Neural progenitor cell (in vitro differentiated cells): ENCODE measurements at regions not wholly inside any gene's neighbourhood (a gene's known extent, or its start where the extent isn't known, plus 50 kb on each side); places are given as distances from the start of the nearest gene placed in this dataset.

Source experiments
- DNase-seq: peaks from one replicate; pipeline ENCODE4 v3.0.0-alpha.2; 2016; ENCODE audit warnings: low spot score
- H2AFZ ChIP-seq: fragments of 200-600 bp; sonication (generic); replicated peaks from 2 replicates; pipeline ENCODE4 v1.6.1; 2016; ENCODE audit warnings: antibody characterized with exemption
- H3F3A ChIP-seq: fragments of 200-600 bp; sonication (generic); 2 replicates; pipeline ENCODE4 v1.6.1; 2016; ENCODE audit warnings: antibody characterized with exemption, low read depth
- H3K27ac ChIP-seq: fragments of 200-600 bp; sonication (generic); 2 replicates; pipeline ENCODE4 v1.5.1; 2016; ENCODE audit warnings: mild to moderate bottlenecking
- H3K27me3 ChIP-seq: fragments of 200-600 bp; sonication (generic); 2 replicates; pipeline ENCODE4 v1.6.1; 2016; ENCODE audit warnings: mild to moderate bottlenecking, moderate library complexity
- H3K36me3 ChIP-seq: fragments of 200-600 bp; sonication (generic); 2 replicates; pipeline ENCODE4 v1.5.1; 2016
- H3K4me1 ChIP-seq: fragments of 200-600 bp; sonication (generic); 2 replicates; pipeline ENCODE4 v1.6.1; 2016; ENCODE audit warnings: mixed run types
- H3K4me2 ChIP-seq: fragments of 200-600 bp; sonication (generic); 2 replicates; pipeline ENCODE4 v1.6.1; 2016
- H3K4me3 ChIP-seq: fragments of 200-600 bp; sonication (generic); 2 replicates; pipeline ENCODE4 v1.5.1; 2016
- H3K79me2 ChIP-seq: fragments of 200-600 bp; sonication (generic); 2 replicates; pipeline ENCODE4 v1.6.1; 2016; ENCODE audit warnings: low read depth
- H3K9ac ChIP-seq: fragments of 200-600 bp; sonication (generic); 2 replicates; pipeline ENCODE4 v1.6.1; 2016
- H3K9me3 ChIP-seq: fragments of 200-600 bp; sonication (generic); 2 replicates; pipeline ENCODE4 v1.5.1; 2016; ENCODE audit warnings: low read depth
- H4K20me1 ChIP-seq: fragments of 200-600 bp; sonication (generic); 2 replicates; pipeline ENCODE4 v1.6.1; 2016; ENCODE audit warnings: low read depth
- H3K27ac Mint-ChIP-seq: 3 replicates; pipeline ENCODE4 v1.8.0; 2021; ENCODE audit warnings: mixed read lengths
- H3K27me3 Mint-ChIP-seq: 2 replicates; pipeline ENCODE4 v1.8.0; 2022; ENCODE audit warnings: low read depth, mild to moderate bottlenecking, inconsistent platforms, moderate library complexity, mixed read lengths; ENCODE audit not compliant: insufficient read depth
- H3K36me3 Mint-ChIP-seq: 3 replicates; pipeline ENCODE4 v1.8.0; 2021; ENCODE audit warnings: mixed read lengths
- H3K4me1 Mint-ChIP-seq: 3 replicates; pipeline ENCODE4 v1.8.0; 2021; ENCODE audit warnings: mixed read lengths
- H3K4me3 Mint-ChIP-seq: 3 replicates; pipeline ENCODE4 v1.8.0; 2021; ENCODE audit warnings: mild to moderate bottlenecking, moderate library complexity, mixed read lengths
- H3K9me3 Mint-ChIP-seq: 3 replicates; pipeline ENCODE4 v1.8.0; 2020; ENCODE audit warnings: mixed read lengths
- EZH2 ChIP-seq: fragments of 200-600 bp; sonication (generic); IDR thresholded peaks from 2 replicates; pipeline ENCODE4 v1.6.1; 2017; ENCODE audit warnings: antibody characterized with exemption, mild to moderate bottlenecking, moderate library complexity
- EZH2phosphoT487 ChIP-seq: fragments of 200-600 bp; sonication (generic); IDR thresholded peaks from 2 replicates; pipeline ENCODE4 v1.6.1; 2017; ENCODE audit warnings: antibody characterized with exemption
- TF ChIP-seq, protein P1 (sequence below): fragments of 200-600 bp; sonication (generic); IDR thresholded peaks from 2 replicates; pipeline ENCODE4 v1.5.1; 2017; ENCODE audit warnings: antibody characterized with exemption, mild to moderate bottlenecking

DNA sequence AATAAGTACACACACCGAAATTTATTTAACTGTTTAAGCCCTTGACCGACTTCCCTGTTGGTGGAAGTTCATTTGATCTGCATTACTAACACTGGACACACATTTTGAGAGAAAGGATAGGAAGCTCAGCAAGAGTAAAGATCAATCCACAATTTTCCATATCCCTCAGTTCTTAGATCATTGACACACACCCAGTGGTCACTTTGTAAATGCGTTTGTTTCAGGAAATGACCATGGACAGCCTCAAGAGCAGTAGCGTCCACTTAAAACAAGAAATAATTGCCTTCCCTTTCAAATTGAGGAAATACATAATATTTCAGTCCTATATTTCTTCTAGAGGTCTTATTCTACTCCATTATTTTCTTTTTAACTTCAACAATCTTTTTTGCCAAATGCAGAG, 511.5 kb upstream of the PTBP2 start:
- H3K9ac ChIP-seq = no peak overlapping the region
- Mint-ChIP-seq H3K27ac (no peak overlapping the region), H3K36me3 (no peaks in the 10 kb centered on the region), H3K27me3 (peaks cover 3% of the 10 kb centered on the region), H3K9me3 (no peaks in the 10 kb centered on the region), H3K4me1 (peaks cover 10% of the 10 kb centered on the region), H3K4me3 (no peak overlapping the region)
- no peaks in the 10 kb centered on the region for H3K36me3 ChIP-seq
- H3K4me1 ChIP-seq = peaks cover 46% of the 10 kb centered on the region
- no peak overlapping the region for H3K4me3 ChIP-seq
- TF ChIP-seq, protein P1, sequence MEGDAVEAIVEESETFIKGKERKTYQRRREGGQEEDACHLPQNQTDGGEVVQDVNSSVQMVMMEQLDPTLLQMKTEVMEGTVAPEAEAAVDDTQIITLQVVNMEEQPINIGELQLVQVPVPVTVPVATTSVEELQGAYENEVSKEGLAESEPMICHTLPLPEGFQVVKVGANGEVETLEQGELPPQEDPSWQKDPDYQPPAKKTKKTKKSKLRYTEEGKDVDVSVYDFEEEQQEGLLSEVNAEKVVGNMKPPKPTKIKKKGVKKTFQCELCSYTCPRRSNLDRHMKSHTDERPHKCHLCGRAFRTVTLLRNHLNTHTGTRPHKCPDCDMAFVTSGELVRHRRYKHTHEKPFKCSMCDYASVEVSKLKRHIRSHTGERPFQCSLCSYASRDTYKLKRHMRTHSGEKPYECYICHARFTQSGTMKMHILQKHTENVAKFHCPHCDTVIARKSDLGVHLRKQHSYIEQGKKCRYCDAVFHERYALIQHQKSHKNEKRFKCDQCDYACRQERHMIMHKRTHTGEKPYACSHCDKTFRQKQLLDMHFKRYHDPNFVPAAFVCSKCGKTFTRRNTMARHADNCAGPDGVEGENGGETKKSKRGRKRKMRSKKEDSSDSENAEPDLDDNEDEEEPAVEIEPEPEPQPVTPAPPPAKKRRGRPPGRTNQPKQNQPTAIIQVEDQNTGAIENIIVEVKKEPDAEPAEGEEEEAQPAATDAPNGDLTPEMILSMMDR = no peak
- TF ChIP-seq EZH2phosphoT487 (no peak), EZH2 (no peak)
- H3K9me3 ChIP-seq = no peaks in the 10 kb centered on the region
- H4K20me1 ChIP-seq = no peaks in the 10 kb centered on the region
- H3K79me2 ChIP-seq = no peaks in the 10 kb centered on the region
- H3K27ac ChIP-seq = no peak overlapping the region
- no peak for DNase-seq
- H3F3A ChIP-seq = peaks cover 27% of the 10 kb centered on the region
- H3K4me2 ChIP-seq = no peak overlapping the region
- H2AFZ ChIP-seq = no peak overlapping the region
- no peaks in the 10 kb centered on the region for H3K27me3 ChIP-seq

DNA sequence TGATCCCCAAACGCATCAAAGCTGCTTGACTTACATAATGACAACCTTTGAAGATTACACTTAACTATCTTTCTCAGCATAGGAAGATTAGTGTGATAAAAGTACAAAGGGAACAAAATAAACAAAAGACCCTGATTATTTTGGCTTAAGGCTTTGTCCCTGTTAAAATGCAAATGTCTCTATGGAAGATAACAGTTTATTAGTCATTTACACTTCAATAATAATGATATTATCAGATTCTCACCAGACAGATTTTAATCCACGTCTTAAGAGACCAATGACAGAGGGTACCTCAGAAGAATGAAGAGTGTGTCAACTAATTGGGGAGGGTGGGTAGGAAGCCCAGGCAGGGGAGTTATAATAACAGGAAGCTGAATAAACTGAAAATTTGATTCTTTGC, 510.4 kb upstream of the PTBP2 start:
- no peak for TF ChIP-seq EZH2phosphoT487
- TF ChIP-seq, protein P1 = no peak
- no peak for TF ChIP-seq EZH2
- Mint-ChIP-seq H3K9me3 (no peaks in the 10 kb centered on the region), H3K4me1 (peaks cover 10% of the 10 kb centered on the region), H3K27me3 (peaks cover 3% of the 10 kb centered on the region), H3K4me3 (no peak overlapping the region), H3K36me3 (no peaks in the 10 kb centered on the region), H3K27ac (no peak overlapping the region)
- no peaks in the 10 kb centered on the region for H4K20me1 ChIP-seq
- no peak overlapping the region for H2AFZ ChIP-seq
- no peaks in the 10 kb centered on the region for H3K9me3 ChIP-seq
- no peak overlapping the region for H3K4me2 ChIP-seq
- H3F3A ChIP-seq = peaks cover 19% of the 10 kb centered on the region
- H3K79me2 ChIP-seq = no peaks in the 10 kb centered on the region
- no peaks in the 10 kb centered on the region for H3K27me3 ChIP-seq
- H3K9ac ChIP-seq = no peak overlapping the region
- no peak overlapping the region for H3K4me3 ChIP-seq
- no peak for DNase-seq
- peaks cover 43% of the 10 kb centered on the region for H3K4me1 ChIP-seq
- no peaks in the 10 kb centered on the region for H3K36me3 ChIP-seq
- H3K27ac ChIP-seq = no peak overlapping the region

- Mint-ChIP-seq H3K4me3 (no peak overlapping the region), H3K27ac (no peak overlapping the region), H3K4me1 (peaks cover 10% of the 10 kb centered on the region), H3K27me3 (peaks cover 3% of the 10 kb centered on the region), H3K9me3 (no peaks in the 10 kb centered on the region), H3K36me3 (no peaks in the 10 kb centered on the region)
- no peak for DNase-seq
- Histone ChIP-seq H3F3A (no peaks in the 10 kb centered on the region), H3K9me3 (no peaks in the 10 kb centered on the region), H3K27me3 (no peaks in the 10 kb centered on the region), H3K36me3 (no peaks in the 10 kb centered on the region), H3K4me1 (peaks cover 24% of the 10 kb centered on the region), H2AFZ (no peak overlapping the region), H3K4me2 (no peak overlapping the region), H3K79me2 (no peaks in the 10 kb centered on the region), H3K9ac (no peak overlapping the region), H3K4me3 (no peak overlapping the region), H4K20me1 (no peaks in the 10 kb centered on the region), H3K27ac (no peak overlapping the region)
- TF ChIP-seq, protein P1 = no peak
- TF ChIP-seq EZH2 = no peak
- TF ChIP-seq EZH2phosphoT487 = no peak
Measured at GRCh38 chr1:96214982-96215381, 506.6 kb upstream of the PTBP2 start.
